ACHN (cell line): ENCODE measurements at regions not wholly inside any gene's neighbourhood (a gene's known extent, or its start where the extent isn't known, plus 50 kb on each side); places are given as distances from the start of the nearest gene placed in this dataset.
"Not testable (repeated sequence)": the region's sequence is repeated elsewhere in the genome, so short reads cannot be mapped to it uniquely, and the experiment has no call there.

Experiments used
- DNase-seq: peaks from one replicate; pipeline ENCODE4 v3.0.0-alpha.2; 2015
- in situ Hi-C: cut with HindIII; loops from 2 replicates; pipeline ENCODE4 v1.10.0; 2017; ENCODE audit warnings: low sequenced_read_pairs, low pct_ligation_motif_present, low pct_unique_long_range_greater_than_20kb

GRCh38 chr13:80877209-80877943 lies 536.5 kb upstream of the SPRY2 start:
- DNase-seq = no peak
- in situ Hi-C loops = no loop called here

- DNase-seq = no peak
- in situ Hi-C loops = no loop called here
These were observed 532.7 kb upstream of the SPRY2 start for GRCh38 chr13:80873589-80873988.

- DNase-seq, in situ Hi-C loops: not testable (repeated sequence)
These were observed 531.0 kb upstream of the SPRY2 start for GRCh38 chr13:80871971-80872370.

GRCh38 chr13:80871481-80871880 lies 530.6 kb upstream of the SPRY2 start:
- DNase-seq = no peak
- in situ Hi-C loops = no loop called here

GRCh38 chr13:80870186-80870585 lies 529.3 kb upstream of the SPRY2 start:
- no peak for DNase-seq
- in situ Hi-C loops = no loop called here

GRCh38 chr13:80866921-80867320 lies 526.0 kb upstream of the SPRY2 start:
- DNase-seq = no peak
- in situ Hi-C loops = no loop called here

- in situ Hi-C loops = no loop called here
- DNase-seq = no peak
These were observed 524.4 kb upstream of the SPRY2 start for GRCh38 chr13:80865329-80865728.

GRCh38 chr13:80862456-80862855 lies 521.5 kb upstream of the SPRY2 start:
- no peak for DNase-seq
- in situ Hi-C loops = no loop called here

- DNase-seq = no peak
- in situ Hi-C loops = no loop called here
These were observed 519.9 kb upstream of the SPRY2 start for GRCh38 chr13:80860845-80861244.

- in situ Hi-C loops = no loop called here
- no peak for DNase-seq
These were observed 517.2 kb upstream of the SPRY2 start for GRCh38 chr13:80858131-80858530.

- no peak for DNase-seq
- in situ Hi-C loops = no loop called here
These were observed 516.4 kb upstream of the SPRY2 start for GRCh38 chr13:80857321-80857720.

GRCh38 chr13:80850771-80851170 lies 509.8 kb upstream of the SPRY2 start:
- DNase-seq = no peak
- in situ Hi-C loops = no loop called here

GRCh38 chr13:80844164-80844563 lies 503.2 kb upstream of the SPRY2 start:
- in situ Hi-C loops = no loop called here

GRCh38 chr13:80841414-80841813 lies 500.5 kb upstream of the SPRY2 start:
- in situ Hi-C loops = no loop called here
- no peak for DNase-seq

More at GRCh38 chr13:80844164-80844563, 503.2 kb upstream of the SPRY2 start:
- DNase-seq = no peak

GRCh38 chr13:80840316-80840976 lies 499.5 kb upstream of the SPRY2 start:
- in situ Hi-C loops = no loop called here
- no peak for DNase-seq

- in situ Hi-C loops = no loop called here
- no peak for DNase-seq
These were observed 495.0 kb upstream of the SPRY2 start for GRCh38 chr13:80835902-80836301.

- no peak for DNase-seq
- in situ Hi-C loops = no loop called here
These were observed 489.5 kb upstream of the SPRY2 start for GRCh38 chr13:80830431-80830830.

- no peak for DNase-seq
- in situ Hi-C loops = no loop called here
These were observed 487.8 kb upstream of the SPRY2 start for GRCh38 chr13:80828759-80829158.

- no peak for DNase-seq
- in situ Hi-C loops = no loop called here
These were observed 484.4 kb upstream of the SPRY2 start for GRCh38 chr13:80825276-80825675.

GRCh38 chr13:80824229-80824628 lies 483.3 kb upstream of the SPRY2 start:
- in situ Hi-C loops = no loop called here
- no peak for DNase-seq
